AG04449 (cell line): ENCODE measurements at regions not wholly inside any gene's neighbourhood (a gene's known extent, or its start where the extent isn't known, plus 50 kb on each side); places are given as distances from the start of the nearest gene placed in this dataset.
"Not testable (repeated sequence)": the region's sequence is repeated elsewhere in the genome, so short reads cannot be mapped to it uniquely, and the experiment has no call there.

Experiments used
- CTCF ChIA-PET: fragments of 350-600 bp; formaldehyde crosslinking; extraction: SDS; loops from one replicate; lab custom pipeline; 2021; ENCODE audit warnings: antibody characterized with exemption; lab: Yijun Ruan, JAX
- POLR2A ChIA-PET: fragments of 400-600, 350-600 bp; formaldehyde crosslinking; extraction: SDS; loops from one replicate; lab custom pipeline; 2020; ENCODE audit warnings: antibody characterized with exemption, inconsistent platforms; lab: Yijun Ruan, JAX
- DNase-seq: peaks from one replicate; pipeline ENCODE4 v3.0.0-alpha.2; 2010; ENCODE audit warnings: low read depth, low spot score
- H3K4me3 ChIP-seq: 2 replicates; pipeline ENCODE4 v1.5.1; 2011; ENCODE audit warnings: low read depth, mild to moderate bottlenecking, control low read depth, low read length
- CTCF ChIP-seq: IDR thresholded peaks from one replicate; pipeline ENCODE4 v1.5.1; 2011; ENCODE audit warnings: mild to moderate bottlenecking, moderate library complexity, low read length, control low read depth, inconsistent platforms; ENCODE audit not compliant: insufficient read depth; ENCODE audit errors: missing control alignments

DNA sequence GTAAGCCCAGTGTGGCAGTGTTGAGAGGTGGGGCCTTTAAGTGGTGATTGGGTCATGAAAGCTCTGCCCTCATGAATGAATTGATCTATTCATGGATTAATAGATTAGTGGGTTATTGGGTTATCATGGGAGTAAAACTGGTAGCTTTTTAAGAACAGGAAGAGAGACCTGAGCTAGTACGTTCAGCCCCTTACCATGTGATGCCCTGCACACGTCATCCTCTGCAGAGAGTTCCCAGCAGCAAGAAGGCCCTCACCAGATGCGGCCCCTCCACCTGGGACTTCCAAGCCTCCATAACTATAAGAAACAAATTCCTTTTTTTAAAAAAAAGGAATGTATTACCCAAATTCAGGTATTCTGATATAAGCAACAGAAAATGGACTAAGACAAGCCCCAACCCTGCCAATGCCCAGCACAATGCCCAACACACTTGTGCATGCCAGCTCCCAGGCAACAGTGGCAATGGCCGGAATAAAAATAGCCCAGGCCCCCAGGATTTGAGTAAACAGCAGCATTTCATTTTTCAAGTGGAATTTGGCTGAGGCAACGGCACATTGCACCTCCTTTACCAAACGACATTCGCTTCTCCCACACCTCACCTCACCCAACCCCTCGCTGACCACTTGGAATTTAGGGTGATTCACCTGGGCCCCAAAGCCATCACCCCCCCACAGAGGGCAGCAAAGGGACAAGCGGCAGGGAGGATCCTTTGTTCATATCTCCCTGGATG is 215.9 kb downstream of the TOMM20 start:
- POLR2A ChIA-PET = no interaction called here
- DNase-seq = no peak
- TF ChIP-seq CTCF = no peak
- CTCF ChIA-PET = no interaction called here
- no peak overlapping the region for H3K4me3 ChIP-seq

- ChIA-PET CTCF (interaction anchor here (1.3 kb wide), 1 partner anchor 10 kb away, joined by 3 read pairs; no protein-coding TSS in a partner anchor), POLR2A (no interaction called here)
- no peak overlapping the region for H3K4me3 ChIP-seq
- no peak for DNase-seq
- no peak for TF ChIP-seq CTCF
These were observed 216.8 kb downstream of the TOMM20 start for GRCh38 chr1:234911787-234912186.

DNA sequence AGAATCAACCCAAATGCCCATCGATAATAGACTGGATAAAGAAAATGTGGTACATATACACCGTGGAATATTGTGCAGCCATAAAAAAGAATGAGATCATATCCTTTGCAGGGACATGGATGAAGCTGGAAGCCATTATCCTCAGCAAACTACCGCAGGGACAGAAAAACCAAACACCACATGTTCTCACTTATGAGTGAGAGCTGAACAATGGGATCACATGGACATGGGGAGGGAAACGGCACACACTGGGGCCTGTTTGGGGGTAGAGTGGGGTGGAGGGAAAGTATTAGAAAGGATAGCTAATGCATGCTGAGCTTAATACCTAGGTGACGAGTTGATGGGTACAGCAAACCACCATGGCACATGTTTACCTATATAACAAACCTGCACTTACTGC is 217.5 kb downstream of the TOMM20 start:
- DNase-seq, H3K4me3 ChIP-seq, POLR2A ChIA-PET: not testable (repeated sequence)
- CTCF ChIA-PET = interaction anchor here (1.3 kb wide), 1 partner anchor 9 kb away, joined by 3 read pairs; no protein-coding TSS in a partner anchor

DNA sequence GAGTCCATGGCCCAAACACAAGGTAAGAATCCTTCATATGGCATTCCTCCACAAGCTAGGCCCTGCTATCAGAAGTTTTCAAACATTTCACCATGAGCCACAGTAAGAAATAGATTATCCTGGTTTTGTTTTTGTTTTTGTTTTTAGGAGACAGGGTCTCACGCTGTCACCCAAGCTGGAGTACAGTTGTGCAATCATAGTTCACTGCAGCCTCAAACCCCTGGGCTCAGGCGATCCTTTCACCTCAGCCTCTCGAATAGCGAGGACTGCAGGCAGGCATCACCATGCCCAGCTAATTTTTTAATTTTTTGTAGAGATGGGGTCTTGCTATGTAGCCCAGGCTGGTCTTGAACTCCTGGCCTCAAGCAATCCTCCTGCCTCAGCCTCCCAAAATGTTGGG is 218.8 kb downstream of the TOMM20 start:
- CTCF ChIA-PET = no interaction called here

DNA sequence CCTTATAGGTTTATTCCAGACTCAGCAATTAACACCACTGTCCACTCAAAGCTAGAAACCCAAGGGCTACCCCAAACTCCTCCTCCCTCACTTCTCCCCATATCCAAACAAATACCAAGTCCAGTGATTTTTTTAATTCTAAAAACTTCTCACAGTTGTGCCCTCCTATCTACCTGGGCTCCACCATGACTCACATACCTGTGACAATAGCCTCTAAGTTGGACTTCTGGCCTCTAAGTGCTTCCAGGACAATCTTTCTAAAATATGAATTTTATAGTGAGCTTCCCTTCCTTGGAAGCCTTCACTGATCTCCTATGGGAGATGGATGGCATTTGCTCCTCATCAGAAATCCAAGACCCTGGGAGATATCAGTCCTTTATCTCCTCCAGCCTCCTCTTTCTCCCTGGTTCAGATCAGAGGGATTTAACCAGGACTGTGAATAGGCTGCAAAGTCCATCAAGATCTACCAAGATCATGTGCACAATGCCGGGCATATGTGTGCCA is 219.3 kb downstream of the TOMM20 start:
- DNase-seq = no peak
- no peak for TF ChIP-seq CTCF
- ChIA-PET CTCF (no interaction called here), POLR2A (no interaction called here)
- H3K4me3 ChIP-seq = no peak overlapping the region

More for the DNA sequence above, 218.8 kb downstream of the TOMM20 start:
- H3K4me3 ChIP-seq = no peak overlapping the region
- DNase-seq = no peak
- no peak for TF ChIP-seq CTCF
- POLR2A ChIA-PET = interaction anchor here (0.6 kb wide), 1 partner anchor 316 kb away, joined by 3 read pairs; no protein-coding TSS in a partner anchor

DNA sequence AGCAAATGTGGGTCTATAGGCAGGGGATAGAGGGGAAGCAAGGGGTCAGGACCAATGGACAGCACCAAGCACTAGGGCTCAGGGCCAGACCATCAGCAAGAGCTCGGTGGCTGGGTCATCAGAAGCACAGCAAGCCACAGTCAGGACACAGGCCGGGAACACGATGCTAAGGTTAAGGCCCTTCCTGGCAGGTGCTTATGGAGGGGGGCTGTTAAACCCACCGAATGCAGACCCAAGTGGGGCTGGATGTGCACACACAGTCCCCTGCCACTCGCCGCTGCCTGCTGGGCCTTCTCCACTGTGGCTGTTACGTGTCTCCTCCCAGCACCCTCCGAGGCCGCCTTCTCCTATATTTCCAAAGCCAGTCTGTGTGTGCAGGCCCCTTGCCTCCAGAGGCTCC is 220.1 kb downstream of the TOMM20 start:
- no peak for DNase-seq
- H3K4me3 ChIP-seq = no peak overlapping the region
- no peak for TF ChIP-seq CTCF
- POLR2A ChIA-PET = interaction anchor here (0.7 kb wide), 1 partner anchor 185 kb away, joined by 3 read pairs; no protein-coding TSS in a partner anchor
- CTCF ChIA-PET = no interaction called here

GRCh38 chr1:234907940-234908405 is 220.7 kb downstream of the TOMM20 start:
- no peak overlapping the region for H3K4me3 ChIP-seq
- no peak for TF ChIP-seq CTCF
- ChIA-PET POLR2A (interaction anchor here (0.7 kb wide), 1 partner anchor 184 kb away, joined by 3 read pairs; no protein-coding TSS in a partner anchor), CTCF (interaction anchor here (0.7 kb wide), 1 partner anchor 19 kb away, joined by 3 read pairs; no protein-coding TSS in a partner anchor)
- peak; percentile 59 for DNase-seq
